Activated naive CD4-positive, alpha-beta T cell treated with anti-CD3 and anti-CD28 coated beads, Interleukin-2, amount 10 ng/mL, durations not matched to agents 7 days and 5 days (primary cell): ENCODE measurements at regions not wholly inside any gene's neighbourhood (a gene's known extent, or its start where the extent isn't known, plus 50 kb on each side); places are given as distances from the start of the nearest gene placed in this dataset.

Experiments
- CTCF ChIA-PET: fragments of 350-600 bp; sonication (Branson Sonifier 250); formaldehyde crosslinking; loops from one replicate; lab custom pipeline; 2021; ENCODE audit warnings: antibody characterized with exemption; lab: Charles Lee
- DNase-seq: peaks from one replicate; pipeline ENCODE4 v3.0.0-alpha.2; 2020
- H3K27ac Mint-ChIP-seq: one replicate; pipeline ENCODE4 v1.8.0; 2021; ENCODE audit warnings: mild to moderate bottlenecking, moderate library complexity, mixed read lengths
- H3K27me3 Mint-ChIP-seq: one replicate; pipeline ENCODE4 v1.8.0; 2021; ENCODE audit warnings: mild to moderate bottlenecking, mixed read lengths
- H3K36me3 Mint-ChIP-seq: one replicate; pipeline ENCODE4 v1.8.0; 2021; ENCODE audit warnings: mixed read lengths
- H3K4me1 Mint-ChIP-seq: one replicate; pipeline ENCODE4 v1.8.0; 2021; ENCODE audit warnings: mixed read lengths
- H3K4me3 Mint-ChIP-seq: one replicate; pipeline ENCODE4 v1.8.0; 2021; ENCODE audit warnings: mild to moderate bottlenecking, moderate library complexity, mixed read lengths
- H3K9me3 Mint-ChIP-seq: one replicate; pipeline ENCODE4 v1.8.0; 2021; ENCODE audit warnings: mixed read lengths

DNA sequence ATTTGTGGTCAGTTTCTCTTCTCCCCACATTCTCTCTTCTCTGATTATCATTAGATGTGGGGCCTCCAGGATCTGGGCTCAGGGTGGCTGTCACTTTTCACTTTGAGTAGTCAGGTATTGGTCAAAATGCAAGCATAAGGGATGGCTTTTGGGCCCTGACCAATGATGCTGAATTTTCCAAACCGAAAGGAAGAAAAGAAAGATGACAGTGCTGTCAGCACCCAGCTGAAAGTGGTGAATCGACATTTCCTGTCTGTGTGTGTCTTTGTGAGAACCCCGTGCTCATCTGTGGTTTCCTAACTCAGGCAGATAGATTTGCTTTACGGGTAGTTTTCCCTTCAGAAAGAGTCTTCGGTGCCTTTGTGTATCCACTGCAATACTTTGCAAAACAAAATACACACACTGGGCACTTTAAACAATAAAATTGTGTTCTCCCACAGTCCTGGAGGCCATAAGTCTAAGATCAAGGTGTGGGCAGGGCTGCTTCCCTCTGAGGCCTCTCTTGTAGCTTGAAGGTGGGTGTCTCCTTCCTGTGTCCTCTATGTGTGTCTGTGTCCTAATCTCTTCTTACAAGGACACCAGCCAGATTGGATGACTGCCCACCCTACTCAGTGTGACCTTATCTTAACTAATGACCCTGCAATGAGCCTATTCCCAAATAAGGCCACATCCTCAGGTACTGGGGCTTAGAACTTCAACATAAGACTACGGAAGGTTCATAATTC lies 274.8 kb upstream of the AJAP1 start:
- no peak overlapping the region for H3K27ac Mint-ChIP-seq

DNA sequence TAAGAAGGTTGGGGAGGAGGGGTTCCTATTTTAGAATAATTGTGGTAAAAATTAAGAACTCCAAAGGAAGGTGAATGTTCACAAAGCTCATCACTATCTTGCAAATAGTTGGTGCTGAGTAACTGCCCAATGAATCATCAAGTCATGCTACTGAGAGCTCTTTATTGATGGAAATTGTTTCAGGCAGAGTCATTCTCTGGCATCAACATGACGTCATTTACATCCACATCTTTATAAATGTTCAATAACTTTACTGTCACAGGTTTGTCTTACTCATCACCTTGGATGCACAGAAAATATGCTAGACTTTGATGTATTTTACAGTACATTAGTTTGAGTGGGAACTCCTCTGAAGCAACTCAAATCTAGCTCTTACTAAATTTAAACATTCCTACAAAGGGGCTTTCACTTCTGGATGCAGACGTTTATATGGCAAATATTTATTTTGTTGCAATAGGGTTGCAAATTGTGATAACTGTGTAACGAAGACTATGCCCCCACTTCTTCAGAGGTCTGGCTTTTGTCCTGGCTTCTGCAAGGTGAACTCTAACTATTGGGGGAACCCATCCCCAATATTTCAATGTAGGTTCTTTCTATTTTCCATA lies 273.7 kb upstream of the AJAP1 start:
- H3K4me1 Mint-ChIP-seq: peaks cover 11% of the 10 kb centered on the region
- no peak for DNase-seq
- peaks cover 16% of the 10 kb centered on the region for H3K9me3 Mint-ChIP-seq
- H3K27me3 Mint-ChIP-seq: no peaks in the 10 kb centered on the region
- no peak overlapping the region for H3K4me3 Mint-ChIP-seq
- no peaks in the 10 kb centered on the region for H3K36me3 Mint-ChIP-seq
- H3K27ac Mint-ChIP-seq: peak overlapping the region; percentile 12
- CTCF ChIA-PET: no interaction called here

More for the DNA sequence above, 274.8 kb upstream of the AJAP1 start:
- Mint-ChIP-seq H3K4me1 (peaks cover 11% of the 10 kb centered on the region), H3K9me3 (peaks cover 12% of the 10 kb centered on the region), H3K4me3 (no peak overlapping the region), H3K27me3 (no peaks in the 10 kb centered on the region), H3K36me3 (no peaks in the 10 kb centered on the region)
- CTCF ChIA-PET: no interaction called here
- no peak for DNase-seq

DNA sequence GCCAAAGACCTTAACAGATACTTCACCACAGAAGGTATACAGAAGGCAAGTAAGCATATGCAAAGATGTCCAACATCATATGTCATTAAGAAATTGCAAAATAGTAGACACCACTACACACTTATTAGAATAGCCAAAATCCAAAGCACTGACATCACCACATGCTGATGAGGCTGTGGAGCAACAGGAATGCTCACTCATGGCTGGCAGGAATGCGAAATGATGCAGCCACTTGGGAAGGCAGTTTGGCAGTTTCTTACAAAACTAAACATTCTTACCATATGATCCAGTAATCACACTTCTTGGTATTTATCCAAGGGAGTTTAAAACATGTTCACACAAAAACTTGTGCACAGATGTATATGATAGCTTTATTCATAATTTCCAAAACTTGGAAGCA lies 261.2 kb upstream of the AJAP1 start:
- H3K36me3 Mint-ChIP-seq: no peaks in the 10 kb centered on the region
- DNase-seq: no peak
- CTCF ChIA-PET: no interaction called here
- H3K4me3 Mint-ChIP-seq: no peak overlapping the region
- peaks cover 3% of the 10 kb centered on the region for H3K27me3 Mint-ChIP-seq
- H3K27ac Mint-ChIP-seq: no peak overlapping the region
- H3K4me1 Mint-ChIP-seq: no peaks in the 10 kb centered on the region
- H3K9me3 Mint-ChIP-seq: no peaks in the 10 kb centered on the region

DNA sequence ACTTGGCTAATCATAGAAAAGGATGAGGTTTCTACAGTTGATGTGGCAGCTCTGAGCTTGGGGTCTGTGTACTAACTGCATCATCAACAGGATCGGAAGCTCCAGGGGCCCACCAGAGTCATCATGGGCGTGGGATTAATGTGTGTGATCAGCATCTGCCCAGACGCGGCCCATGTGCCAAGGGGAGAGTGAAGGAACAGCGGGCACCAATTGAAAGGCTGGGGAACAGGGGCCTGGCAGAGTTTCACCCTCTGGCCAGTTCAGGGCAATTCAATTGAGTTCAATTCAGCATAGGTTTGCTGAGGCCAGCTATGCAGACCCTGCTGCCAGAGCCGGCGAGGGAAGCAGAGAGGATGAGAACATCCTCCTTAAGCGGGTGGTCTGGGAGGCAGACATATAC lies 260.0 kb upstream of the AJAP1 start:
- Mint-ChIP-seq H3K27me3 (peaks cover 3% of the 10 kb centered on the region), H3K9me3 (no peaks in the 10 kb centered on the region), H3K27ac (no peak overlapping the region), H3K36me3 (no peaks in the 10 kb centered on the region), H3K4me3 (no peak overlapping the region), H3K4me1 (no peaks in the 10 kb centered on the region)
- no peak for DNase-seq
- CTCF ChIA-PET: no interaction called here

DNA sequence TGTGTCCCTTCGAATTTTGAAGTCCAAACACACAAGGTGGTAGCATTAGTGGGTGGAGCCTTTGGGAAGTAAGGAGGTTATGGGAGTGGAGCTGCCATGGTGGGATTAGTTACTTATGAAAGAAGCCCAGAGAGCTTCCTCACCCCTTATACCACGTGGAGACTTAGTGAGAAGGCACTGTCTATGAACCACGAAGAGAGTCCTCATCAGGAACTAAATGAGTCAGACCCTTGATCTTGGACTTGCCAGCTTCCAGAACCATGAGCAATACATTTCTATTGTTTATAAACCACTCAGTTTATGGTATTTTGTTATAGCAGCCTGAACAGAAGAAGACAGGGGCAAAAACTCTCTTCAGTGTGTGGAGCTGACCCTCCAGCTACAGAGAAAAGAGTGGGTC lies 259.3 kb upstream of the AJAP1 start:
- peaks cover 3% of the 10 kb centered on the region for H3K27me3 Mint-ChIP-seq
- no peak overlapping the region for H3K4me3 Mint-ChIP-seq
- no peaks in the 10 kb centered on the region for H3K9me3 Mint-ChIP-seq
- H3K4me1 Mint-ChIP-seq: no peaks in the 10 kb centered on the region
- DNase-seq: no peak
- CTCF ChIA-PET: no interaction called here
- no peak overlapping the region for H3K27ac Mint-ChIP-seq
- no peaks in the 10 kb centered on the region for H3K36me3 Mint-ChIP-seq

DNA sequence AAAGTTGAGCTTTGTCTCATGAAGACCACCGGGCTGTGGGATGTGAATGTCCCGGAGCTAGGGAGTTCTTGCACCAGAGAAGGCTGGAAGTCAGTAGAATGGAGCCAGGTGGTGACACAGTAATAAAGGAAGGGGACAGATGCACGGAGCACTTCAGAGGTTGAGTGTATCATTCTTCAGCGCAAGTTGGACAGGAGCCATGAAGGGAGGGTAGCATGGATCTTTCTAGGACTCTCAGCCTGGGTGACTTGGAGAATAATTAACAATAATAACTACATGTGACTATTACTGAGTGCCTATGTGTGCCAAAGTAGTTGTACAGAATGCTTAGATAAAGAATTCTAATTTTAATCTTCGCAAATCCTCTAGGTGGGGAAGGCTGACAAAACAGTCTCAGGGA lies 258.7 kb upstream of the AJAP1 start:
- CTCF ChIA-PET: no interaction called here
- no peak overlapping the region for H3K27ac Mint-ChIP-seq
- H3K4me3 Mint-ChIP-seq: no peak overlapping the region
- H3K36me3 Mint-ChIP-seq: no peaks in the 10 kb centered on the region
- no peaks in the 10 kb centered on the region for H3K4me1 Mint-ChIP-seq
- DNase-seq: no peak
- H3K27me3 Mint-ChIP-seq: peaks cover 3% of the 10 kb centered on the region
- H3K9me3 Mint-ChIP-seq: no peaks in the 10 kb centered on the region

DNA sequence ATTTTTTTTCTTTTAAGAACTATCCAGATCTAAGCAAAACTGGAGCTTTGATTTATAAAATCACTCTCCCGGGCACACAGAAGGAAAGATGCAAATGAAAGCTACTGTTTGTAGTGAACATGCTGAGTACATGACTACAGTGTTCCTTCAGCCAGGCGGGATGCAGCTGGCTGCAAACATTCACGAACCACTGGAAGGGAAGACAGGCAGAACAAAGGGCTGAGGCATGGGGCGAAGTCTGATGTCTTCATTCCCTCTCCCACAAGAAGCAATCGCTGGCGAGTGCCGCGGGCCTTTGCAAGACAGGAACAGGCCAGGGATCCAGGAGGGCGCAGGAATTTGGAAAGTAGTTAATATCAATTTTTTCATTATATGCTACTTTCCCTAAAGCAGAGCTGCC lies 257.9 kb upstream of the AJAP1 start:
- no peak overlapping the region for H3K27ac Mint-ChIP-seq
- H3K9me3 Mint-ChIP-seq: no peaks in the 10 kb centered on the region
- H3K4me3 Mint-ChIP-seq: no peak overlapping the region
- no peaks in the 10 kb centered on the region for H3K4me1 Mint-ChIP-seq
- H3K36me3 Mint-ChIP-seq: no peaks in the 10 kb centered on the region
- peaks cover 3% of the 10 kb centered on the region for H3K27me3 Mint-ChIP-seq
- CTCF ChIA-PET: no interaction called here
- DNase-seq: no peak

DNA sequence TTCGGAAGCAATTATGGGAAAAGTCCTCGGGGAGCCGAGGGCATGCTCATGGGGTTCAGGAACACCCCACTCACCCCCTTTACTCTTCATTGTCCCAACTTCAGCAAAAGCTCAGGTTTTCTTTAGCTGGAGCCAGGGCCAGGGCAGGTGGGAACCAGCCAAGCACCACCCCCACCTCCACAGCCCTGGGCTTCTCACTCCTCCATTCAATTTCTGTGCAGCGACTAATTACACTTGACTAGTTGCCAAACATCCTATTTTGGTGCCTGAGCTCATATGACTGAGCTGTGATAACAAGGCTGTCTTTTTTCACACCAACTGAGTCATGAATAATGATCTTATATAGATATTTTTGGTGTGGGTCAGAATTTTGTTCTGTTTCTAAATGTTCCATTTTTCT lies 257.2 kb upstream of the AJAP1 start:
- DNase-seq: no peak
- CTCF ChIA-PET: no interaction called here
- no peaks in the 10 kb centered on the region for H3K36me3 Mint-ChIP-seq
- no peaks in the 10 kb centered on the region for H3K9me3 Mint-ChIP-seq
- H3K4me1 Mint-ChIP-seq: no peaks in the 10 kb centered on the region
- H3K27ac Mint-ChIP-seq: no peak overlapping the region
- no peak overlapping the region for H3K4me3 Mint-ChIP-seq
- peaks cover 3% of the 10 kb centered on the region for H3K27me3 Mint-ChIP-seq

DNA sequence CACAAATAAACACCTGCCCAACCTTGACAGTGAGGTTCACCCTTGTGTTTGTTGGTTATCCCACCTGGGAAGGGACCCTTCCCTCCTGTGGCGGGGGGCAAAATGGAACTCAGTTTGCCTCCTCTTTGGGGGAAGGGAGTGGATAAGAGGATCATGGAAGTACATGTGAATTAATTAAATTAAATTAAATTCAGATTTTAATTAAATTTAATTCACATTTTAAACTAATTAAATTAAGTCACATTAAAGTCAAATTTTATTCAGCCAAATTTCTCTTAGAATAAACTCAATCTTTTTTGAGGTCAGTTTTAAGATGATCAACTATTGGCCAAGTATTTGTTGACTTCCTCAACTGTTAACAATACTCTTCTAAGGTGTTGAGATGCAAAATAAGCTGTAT lies 252.4 kb upstream of the AJAP1 start:
- H3K36me3 Mint-ChIP-seq: no peaks in the 10 kb centered on the region
- CTCF ChIA-PET: no interaction called here
- H3K4me1 Mint-ChIP-seq: no peaks in the 10 kb centered on the region
- no peak for DNase-seq
- H3K4me3 Mint-ChIP-seq: no peak overlapping the region
- peaks cover 2% of the 10 kb centered on the region for H3K27me3 Mint-ChIP-seq
- H3K9me3 Mint-ChIP-seq: no peaks in the 10 kb centered on the region
- H3K27ac Mint-ChIP-seq: no peak overlapping the region

DNA sequence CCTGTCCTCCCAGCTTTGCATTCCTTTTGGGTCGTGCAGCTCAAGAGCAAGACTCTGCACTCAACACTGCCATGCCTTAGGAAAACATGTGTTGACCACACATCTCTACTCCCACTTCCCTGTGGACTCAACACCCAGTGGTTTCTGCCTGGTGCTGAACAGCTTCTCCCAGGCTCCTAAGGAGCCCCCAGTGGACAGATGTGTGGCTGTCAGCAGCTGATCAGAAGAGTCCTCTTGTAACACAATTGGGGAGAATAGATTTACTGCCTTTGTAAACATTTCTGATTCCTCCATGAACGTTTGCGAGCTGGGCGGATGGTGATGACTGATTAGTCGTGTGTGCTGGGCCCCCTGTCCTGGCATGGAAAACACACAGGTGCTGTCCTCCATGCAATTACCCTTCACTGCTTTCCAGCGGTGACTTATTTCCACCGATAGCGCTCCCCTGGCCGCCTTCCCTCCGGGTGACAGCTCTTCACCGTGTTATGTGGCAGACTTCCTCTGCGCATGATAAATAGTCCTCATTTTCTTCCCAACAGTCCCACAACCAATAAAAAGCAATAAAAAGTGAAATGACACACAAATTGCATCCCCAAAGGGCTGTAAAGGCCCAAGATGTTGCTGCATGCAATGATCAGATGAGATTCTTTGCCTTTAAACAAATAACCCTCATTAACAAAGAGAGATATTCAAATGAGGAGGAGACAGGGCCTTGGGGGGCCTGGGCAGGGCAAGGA lies 249.4 kb upstream of the AJAP1 start:
- CTCF ChIA-PET: no interaction called here
- Mint-ChIP-seq H3K4me1 (no peaks in the 10 kb centered on the region), H3K27me3 (peaks cover 6% of the 10 kb centered on the region), H3K4me3 (no peak overlapping the region), H3K36me3 (no peaks in the 10 kb centered on the region), H3K27ac (no peak overlapping the region), H3K9me3 (no peaks in the 10 kb centered on the region)
- no peak for DNase-seq

DNA sequence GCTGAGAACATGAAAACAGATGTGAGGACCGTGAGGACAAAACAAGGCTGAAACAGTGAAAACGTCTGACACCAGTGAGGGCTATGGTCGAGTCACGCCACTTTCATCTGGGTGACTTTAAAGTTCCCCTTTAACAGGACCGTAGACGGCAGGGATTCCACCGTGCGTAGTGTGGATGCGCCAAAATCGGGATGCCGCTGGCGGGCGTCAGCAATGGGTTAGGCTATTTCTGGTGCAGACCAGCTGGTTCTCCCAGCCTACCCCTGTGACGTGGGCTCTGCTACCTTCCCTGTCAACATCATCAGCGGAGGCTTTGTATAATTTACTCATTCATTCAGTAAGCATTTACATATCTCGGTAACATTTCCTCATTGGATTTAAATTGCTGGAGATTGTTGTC lies 246.6 kb upstream of the AJAP1 start:
- Mint-ChIP-seq H3K27me3 (peaks cover 6% of the 10 kb centered on the region), H3K9me3 (no peaks in the 10 kb centered on the region), H3K4me1 (no peaks in the 10 kb centered on the region), H3K36me3 (no peaks in the 10 kb centered on the region), H3K4me3 (no peak overlapping the region), H3K27ac (no peak overlapping the region)
- DNase-seq: no peak
- CTCF ChIA-PET: no interaction called here

DNA sequence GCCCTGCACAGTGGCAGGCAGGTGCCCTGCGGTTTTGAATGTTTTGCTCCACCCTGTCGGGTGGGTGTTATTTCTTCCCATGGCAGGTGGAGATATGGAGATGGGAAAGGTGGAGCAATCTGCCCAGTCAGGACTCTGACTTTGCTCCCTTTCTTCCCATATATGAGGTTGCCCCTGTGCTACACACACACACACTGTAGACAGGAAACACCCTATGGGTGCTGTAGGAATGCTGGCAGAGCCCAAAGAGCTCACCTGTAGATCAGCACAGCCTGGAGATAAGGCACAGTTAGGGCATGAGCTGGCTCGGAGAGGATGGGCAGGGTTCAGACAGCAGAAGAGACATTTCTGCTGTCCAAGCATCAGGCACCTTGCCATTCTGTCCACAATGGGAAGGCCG lies 246.0 kb upstream of the AJAP1 start:
- CTCF ChIA-PET: no interaction called here
- no peaks in the 10 kb centered on the region for H3K36me3 Mint-ChIP-seq
- H3K9me3 Mint-ChIP-seq: no peaks in the 10 kb centered on the region
- H3K27me3 Mint-ChIP-seq: peaks cover 6% of the 10 kb centered on the region
- DNase-seq: no peak
- no peaks in the 10 kb centered on the region for H3K4me1 Mint-ChIP-seq
- H3K27ac Mint-ChIP-seq: no peak overlapping the region
- no peak overlapping the region for H3K4me3 Mint-ChIP-seq

DNA sequence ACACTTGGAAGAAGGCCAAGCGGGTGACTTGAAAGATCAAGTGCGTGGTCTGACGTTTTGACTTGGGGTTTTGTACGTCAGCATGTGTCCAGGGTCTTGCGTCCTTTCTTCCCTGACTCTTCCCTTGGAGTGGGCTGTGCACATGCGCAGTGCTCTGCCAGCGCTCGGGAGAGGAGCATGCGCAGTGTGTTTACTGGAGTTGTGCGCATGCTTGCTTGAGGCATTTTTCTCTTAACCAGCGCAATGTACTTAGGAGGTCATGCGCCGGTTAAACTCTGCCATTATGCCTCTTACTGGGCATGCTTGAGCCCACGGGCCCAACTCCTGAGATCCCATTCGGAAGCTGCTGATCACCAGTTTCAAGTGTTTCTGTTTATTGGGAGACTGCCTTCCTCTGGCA lies 242.5 kb upstream of the AJAP1 start:
- no peak overlapping the region for H3K27ac Mint-ChIP-seq
- no peak overlapping the region for H3K4me3 Mint-ChIP-seq
- H3K9me3 Mint-ChIP-seq: no peaks in the 10 kb centered on the region
- no peaks in the 10 kb centered on the region for H3K4me1 Mint-ChIP-seq
- peaks cover 11% of the 10 kb centered on the region for H3K27me3 Mint-ChIP-seq
- H3K36me3 Mint-ChIP-seq: no peaks in the 10 kb centered on the region
- CTCF ChIA-PET: no interaction called here
- no peak for DNase-seq

DNA sequence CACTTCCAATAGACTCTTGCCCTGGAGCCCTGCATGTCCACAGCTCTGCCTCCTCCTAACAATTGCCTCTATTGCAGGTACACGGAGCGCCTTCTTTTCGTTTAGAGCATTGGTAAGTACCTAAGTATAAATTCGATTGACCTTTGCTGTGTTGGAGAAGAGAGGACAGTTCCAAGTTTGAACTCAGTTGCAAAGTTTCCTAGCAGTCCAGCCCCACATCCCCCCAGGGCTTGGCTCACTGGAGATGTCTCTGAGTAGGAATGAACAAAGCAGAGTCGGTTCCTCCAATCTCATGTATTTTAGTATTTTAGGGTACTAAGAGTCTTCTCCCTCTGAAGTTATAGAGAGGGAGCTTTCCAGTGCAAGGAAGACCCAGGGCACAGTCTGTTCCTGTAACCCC lies 238.9 kb upstream of the AJAP1 start:
- DNase-seq: no peak
- CTCF ChIA-PET: no interaction called here
- Mint-ChIP-seq H3K27ac (no peak overlapping the region), H3K4me3 (no peak overlapping the region), H3K27me3 (peaks cover 6% of the 10 kb centered on the region), H3K9me3 (peaks cover 2% of the 10 kb centered on the region), H3K4me1 (no peaks in the 10 kb centered on the region), H3K36me3 (no peaks in the 10 kb centered on the region)

DNA sequence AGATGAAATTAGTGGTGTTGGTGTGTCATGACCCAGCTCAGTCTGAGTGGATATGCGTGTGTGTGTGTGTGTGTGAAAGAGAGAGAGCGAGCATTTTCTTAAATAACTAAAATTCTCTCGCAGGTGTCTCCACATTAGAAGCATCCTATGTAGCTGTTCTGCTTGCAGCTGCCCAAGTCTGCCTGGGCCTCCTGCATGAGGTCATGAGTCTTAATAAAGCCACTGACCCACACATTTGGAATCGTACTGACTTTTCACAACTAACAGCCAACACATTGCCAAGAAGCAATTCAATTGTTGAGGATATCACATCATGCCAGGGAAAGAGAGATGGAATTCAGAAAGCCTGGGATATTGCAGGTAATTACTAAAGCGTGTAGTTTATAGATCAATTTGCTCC lies 238.2 kb upstream of the AJAP1 start:
- H3K36me3 Mint-ChIP-seq: no peaks in the 10 kb centered on the region
- CTCF ChIA-PET: no interaction called here
- H3K4me1 Mint-ChIP-seq: no peaks in the 10 kb centered on the region
- DNase-seq: no peak
- H3K4me3 Mint-ChIP-seq: no peak overlapping the region
- peaks cover 6% of the 10 kb centered on the region for H3K27me3 Mint-ChIP-seq
- peaks cover 2% of the 10 kb centered on the region for H3K9me3 Mint-ChIP-seq
- H3K27ac Mint-ChIP-seq: no peak overlapping the region
